ENCODE measurements at regions not wholly inside any gene's neighbourhood (a gene's known extent, or its start where the extent isn't known, plus 50 kb on each side); places are given as distances from the start of the nearest gene placed in this dataset.

DNA sequence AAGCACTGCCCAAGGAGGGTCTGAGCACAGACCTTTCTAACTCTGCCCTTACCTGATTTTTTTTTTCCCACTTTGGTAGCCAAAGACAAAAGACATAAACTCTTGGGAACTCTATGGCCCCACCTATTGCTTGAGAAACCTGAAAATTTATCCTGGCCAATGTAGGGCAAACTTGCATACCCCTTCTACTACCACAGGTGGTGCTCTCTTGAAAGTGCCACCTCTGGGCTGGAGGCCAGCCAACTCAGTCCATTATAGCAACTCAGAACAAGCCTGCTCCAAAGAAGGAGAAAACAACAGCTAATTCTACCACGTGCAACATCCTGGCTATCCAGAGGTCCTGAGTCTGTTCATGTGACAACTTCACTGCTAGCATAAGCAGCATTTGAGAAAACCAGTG is 55.7 kb upstream of the ABCD2 start:
- TF ChIP-seq, protein P1, sequence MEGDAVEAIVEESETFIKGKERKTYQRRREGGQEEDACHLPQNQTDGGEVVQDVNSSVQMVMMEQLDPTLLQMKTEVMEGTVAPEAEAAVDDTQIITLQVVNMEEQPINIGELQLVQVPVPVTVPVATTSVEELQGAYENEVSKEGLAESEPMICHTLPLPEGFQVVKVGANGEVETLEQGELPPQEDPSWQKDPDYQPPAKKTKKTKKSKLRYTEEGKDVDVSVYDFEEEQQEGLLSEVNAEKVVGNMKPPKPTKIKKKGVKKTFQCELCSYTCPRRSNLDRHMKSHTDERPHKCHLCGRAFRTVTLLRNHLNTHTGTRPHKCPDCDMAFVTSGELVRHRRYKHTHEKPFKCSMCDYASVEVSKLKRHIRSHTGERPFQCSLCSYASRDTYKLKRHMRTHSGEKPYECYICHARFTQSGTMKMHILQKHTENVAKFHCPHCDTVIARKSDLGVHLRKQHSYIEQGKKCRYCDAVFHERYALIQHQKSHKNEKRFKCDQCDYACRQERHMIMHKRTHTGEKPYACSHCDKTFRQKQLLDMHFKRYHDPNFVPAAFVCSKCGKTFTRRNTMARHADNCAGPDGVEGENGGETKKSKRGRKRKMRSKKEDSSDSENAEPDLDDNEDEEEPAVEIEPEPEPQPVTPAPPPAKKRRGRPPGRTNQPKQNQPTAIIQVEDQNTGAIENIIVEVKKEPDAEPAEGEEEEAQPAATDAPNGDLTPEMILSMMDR (IDR thresholded peaks at IDR 0.05), result no peak
- TF ChIP-seq EZH2 (IDR thresholded peaks at IDR 0.05; ENCODE audit: borderline replicate concordance, insufficient read depth, low read depth, low read length, poor library complexity, severe bottlenecking), result no peak
